HG03378 (cell line): ENCODE measurements at regions not wholly inside any gene's neighbourhood (a gene's known extent, or its start where the extent isn't known, plus 50 kb on each side); places are given as distances from the start of the nearest gene placed in this dataset.
"Not testable (repeated sequence)": the region's sequence is repeated elsewhere in the genome, so short reads cannot be mapped to it uniquely, and the experiment has no call there.

Experiments used
- ATAC-seq: cut with Tn5 transposase; IDR thresholded peaks from one replicate; pipeline ENCODE4 v1.9.1; 2021; ENCODE audit warnings: mild to moderate bottlenecking, moderate library complexity; ENCODE audit not compliant: unreplicated experiment

GRCh38 chr13:79645569-79645968 is 164.6 kb downstream of the NDFIP2 start:
- ATAC-seq, result no peak

GRCh38 chr13:79642596-79642995 is 161.6 kb downstream of the NDFIP2 start:
- ATAC-seq, result no peak

DNA sequence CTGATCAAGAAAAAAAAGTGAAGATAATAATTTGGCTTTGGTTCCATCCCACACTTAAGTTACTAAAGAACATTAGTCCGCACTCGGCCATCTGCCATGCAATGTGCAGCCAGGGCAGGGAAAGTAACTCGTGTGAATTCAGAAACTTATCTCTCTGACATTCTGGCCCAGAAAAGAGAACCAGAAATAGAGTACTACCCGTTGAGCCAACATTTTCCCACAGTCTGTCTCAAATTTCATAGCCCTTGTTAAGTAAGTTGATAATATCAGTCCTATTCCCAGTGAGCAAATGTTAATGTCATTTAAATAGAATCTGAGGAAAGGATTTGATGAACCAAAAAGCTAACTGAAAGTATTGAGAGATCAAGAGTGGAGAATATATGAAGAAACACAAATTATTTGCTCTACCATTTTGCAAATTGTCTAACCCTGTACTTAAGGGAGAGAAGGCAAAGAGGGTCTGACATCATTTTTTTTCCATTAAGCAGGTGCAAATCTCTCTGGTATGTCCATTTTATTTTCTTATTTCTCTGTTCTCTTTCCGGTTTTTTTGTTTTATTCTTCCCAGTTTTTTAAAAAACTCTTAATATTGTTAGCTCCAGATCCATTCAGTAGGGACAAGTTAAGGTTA is 156.3 kb downstream of the NDFIP2 start:
- ATAC-seq, result no peak

DNA sequence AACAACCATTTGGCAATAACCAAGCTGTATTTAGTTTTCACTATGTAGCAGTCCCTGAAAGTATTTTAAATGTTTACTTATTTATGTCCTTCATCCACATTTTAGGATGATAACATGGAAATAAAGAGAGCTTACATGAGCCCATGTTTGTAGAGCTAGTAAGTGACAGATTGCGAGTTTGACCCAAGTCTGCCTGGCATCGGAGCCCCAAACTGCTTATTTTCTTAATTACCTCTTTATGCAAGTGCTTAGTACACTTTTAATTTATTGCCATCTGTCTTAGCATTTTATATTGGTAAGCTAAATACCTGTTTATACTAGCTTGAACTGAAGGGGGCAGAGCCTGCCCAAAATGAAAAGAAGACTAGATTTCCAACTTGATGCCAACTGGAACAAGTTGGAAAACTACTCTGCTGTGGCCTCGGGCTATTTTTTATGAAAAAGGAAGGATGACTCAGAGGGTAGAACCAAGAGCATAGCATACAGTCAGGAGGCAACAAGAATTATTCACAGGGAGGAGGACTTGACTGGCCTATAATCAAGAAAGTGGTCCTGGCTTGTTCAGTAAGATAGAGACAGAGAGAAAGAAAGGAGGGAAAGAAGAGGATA is 150.2 kb downstream of the NDFIP2 start:
- ATAC-seq, result no peak

DNA sequence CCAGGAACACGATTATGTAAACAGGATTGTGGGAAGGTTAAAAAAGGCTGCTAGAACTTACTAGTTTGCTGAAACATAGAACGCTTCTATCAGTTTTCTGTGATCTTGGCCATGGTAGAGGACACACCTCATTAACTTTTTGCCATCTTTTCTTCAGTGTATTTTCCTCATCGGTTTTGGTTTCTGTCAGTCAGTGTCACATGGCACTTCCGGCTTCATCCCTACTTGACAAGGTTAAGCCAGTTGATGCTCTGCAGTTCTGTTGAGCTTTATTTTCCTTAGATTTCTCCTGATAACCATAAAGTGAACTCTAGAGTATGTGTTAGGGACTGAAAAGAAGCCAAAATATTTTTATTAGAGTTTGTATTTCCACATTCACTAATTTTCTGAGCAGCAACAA is 147.5 kb downstream of the NDFIP2 start:
- ATAC-seq, result no peak

DNA sequence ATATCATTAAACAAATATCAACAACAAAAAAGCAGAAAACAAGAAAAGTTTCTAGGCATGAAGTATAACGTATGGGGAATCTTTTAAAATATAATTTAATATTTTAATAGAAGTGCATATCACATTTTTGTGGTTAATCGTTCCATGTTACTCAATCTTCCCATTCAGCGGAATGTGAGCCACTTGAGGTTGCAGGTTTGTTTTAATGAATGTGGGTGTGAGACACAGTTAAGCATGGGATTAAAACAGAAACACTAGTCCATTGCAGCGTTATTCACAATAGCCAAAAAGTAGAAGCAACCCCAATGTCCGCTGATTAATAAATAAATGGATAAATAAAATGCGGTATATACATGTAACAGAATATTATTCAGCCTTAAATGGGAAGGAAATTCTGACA is 146.0 kb downstream of the NDFIP2 start:
- ATAC-seq, result no peak

- ATAC-seq, result no peak
These were observed 144.6 kb downstream of the NDFIP2 start for GRCh38 chr13:79625517-79625916.

DNA sequence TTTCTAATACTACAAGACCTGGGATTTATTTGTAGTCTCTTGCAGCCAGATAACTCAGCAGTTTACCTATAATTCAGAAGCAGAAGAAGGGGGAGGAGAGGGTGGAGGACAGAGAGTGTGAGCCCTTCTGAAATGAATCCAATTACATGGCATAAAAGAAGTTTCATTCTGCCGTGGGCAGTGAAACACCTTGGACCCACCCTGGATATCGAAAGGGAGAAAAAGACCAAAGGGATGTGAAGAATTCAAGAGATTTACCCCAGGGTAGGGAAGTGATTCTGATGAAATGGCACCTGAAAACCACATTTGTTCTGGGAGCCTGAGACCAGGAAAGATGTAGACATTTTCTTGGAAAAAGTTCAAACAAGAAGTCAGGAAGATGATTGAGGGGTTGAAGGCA is 140.9 kb downstream of the NDFIP2 start:
- ATAC-seq, result no peak

DNA sequence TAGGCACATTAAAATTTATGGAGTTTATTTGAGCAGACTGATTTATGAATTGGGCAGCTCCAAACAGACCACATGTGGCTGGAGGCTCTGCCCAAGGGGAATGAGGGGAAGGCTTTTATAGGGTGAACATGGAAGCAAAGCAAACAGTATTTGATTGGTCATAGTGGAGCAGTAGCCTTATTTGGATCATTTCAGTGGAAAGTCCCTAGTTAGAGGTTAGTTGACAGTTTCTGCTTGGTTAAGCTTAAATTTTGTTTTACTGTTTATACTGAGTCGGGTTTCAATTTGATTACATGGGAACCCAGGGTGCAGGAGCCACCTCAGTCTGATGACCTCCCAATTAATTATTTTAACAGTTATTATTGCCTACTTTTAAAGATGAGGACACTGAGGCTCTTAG is 140.5 kb downstream of the NDFIP2 start:
- ATAC-seq, result no peak

GRCh38 chr13:79614250-79614918 is 133.4 kb downstream of the NDFIP2 start:
- no peak for ATAC-seq

DNA sequence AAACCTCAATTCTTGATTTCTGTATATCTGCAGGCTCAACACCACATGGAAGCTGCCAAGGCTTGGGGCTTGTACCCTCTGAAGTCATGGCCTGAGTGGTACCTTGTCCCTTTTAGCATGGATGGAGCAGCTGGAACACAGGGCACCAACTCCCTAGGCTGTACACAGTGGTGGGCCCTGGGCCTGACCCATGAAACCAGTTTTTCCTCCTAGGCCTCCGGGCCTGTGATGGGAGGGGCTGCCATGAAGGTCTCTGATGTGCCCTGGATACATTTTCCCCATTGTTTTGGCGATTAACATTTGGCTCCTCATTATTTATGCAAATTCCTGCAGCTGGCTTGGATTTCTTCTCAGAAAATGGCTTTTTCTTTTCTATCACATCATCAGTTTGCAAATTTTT is 131.6 kb downstream of the NDFIP2 start:
- no peak for ATAC-seq

DNA sequence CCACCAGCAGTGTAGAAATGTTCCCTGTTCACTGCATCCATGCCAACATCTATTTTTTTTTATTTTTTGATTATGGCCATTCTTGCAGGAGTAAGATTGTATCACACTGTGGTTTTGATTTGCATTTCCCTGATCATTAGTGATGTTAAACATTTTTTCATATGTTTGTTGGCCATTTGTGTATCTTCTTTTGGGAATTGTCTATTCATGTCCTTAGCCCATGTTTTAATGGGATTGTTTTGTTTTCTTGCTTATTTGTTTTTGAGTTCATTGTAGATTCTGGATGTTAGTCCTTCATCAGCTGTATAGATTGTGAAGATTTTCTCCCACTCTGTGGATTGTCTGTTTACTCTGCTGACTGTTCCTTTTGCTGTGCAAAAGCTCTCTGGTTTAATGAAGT is 126.9 kb downstream of the NDFIP2 start:
- not testable (repeated sequence) for ATAC-seq
